ENCODE measurements at regions not wholly inside any gene's neighbourhood (a gene's known extent, or its start where the extent isn't known, plus 50 kb on each side); places are given as distances from the start of the nearest gene placed in this dataset.
"Not testable (repeated sequence)": the region's sequence is repeated elsewhere in the genome, so short reads cannot be mapped to it uniquely, and the experiment has no call there.

DNA sequence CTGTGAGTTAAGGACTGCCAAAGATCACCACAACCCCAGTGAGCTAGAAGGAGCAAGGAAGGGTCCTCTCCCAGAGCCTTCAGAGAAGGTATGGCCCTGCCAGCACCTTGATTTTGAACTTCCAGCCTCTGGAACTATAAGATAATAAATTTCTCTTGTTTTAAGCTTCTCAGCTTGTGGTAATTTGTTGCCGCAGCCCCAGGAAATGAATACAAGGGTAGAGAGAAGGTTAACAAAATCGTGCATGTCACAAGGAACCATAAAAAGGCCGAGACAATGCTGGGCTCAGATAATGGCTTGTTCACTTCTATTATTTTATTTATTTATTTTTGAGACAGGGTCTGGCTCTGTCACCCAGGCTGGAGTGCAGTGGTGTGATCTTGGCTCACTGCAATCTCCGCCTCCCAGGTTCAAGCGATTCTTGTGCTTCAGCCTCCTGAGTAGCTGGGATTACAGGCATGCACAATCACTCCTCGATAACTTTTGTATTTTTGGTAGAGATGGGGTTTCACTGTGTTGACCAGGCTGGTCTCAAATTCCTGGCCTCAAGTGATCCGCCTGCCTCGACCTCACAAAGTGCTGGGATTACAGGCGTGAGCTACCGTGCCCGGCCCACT, 71.5 kb downstream of the WSB1 start:
- H3K4me3 Mint-ChIP-seq, H3K4me1 Mint-ChIP-seq, H3K27me3 Mint-ChIP-seq, H3K36me3 Mint-ChIP-seq, H3K9me3 Mint-ChIP-seq, H3K27ac Mint-ChIP-seq: not testable (repeated sequence)

DNA sequence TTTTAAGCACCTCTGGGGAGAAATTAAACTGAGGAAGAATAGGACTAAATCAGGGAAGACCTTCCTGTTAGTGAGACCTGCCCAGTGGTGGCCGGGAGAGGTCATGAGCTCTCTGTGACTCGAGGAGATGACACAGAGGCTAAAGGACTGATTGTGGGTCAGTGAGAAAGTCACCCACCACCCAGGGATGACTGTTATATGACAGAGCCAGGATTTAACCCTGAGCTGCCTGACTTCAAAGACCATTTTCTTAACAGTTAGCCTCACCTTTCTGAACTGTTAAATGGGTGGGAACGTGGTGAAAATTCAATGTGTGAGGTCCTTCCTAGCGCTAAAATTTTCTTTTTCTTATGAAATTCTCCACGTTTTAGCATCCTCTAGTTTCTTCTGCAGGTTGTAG, 72.5 kb downstream of the WSB1 start:
- no peaks in the 10 kb centered on the region for H3K36me3 Mint-ChIP-seq
- peaks cover 2% of the 10 kb centered on the region for H3K27me3 Mint-ChIP-seq
- no peaks in the 10 kb centered on the region for H3K4me1 Mint-ChIP-seq
- H3K9me3 Mint-ChIP-seq, result peaks cover 0 to 7% (median 6%) of the 10 kb centered on the region in 3 donors
- H3K27ac Mint-ChIP-seq, result no peak overlapping the region
- no peak overlapping the region for H3K4me3 Mint-ChIP-seq

GRCh38 chr17:27367121-27367981, 73.4 kb downstream of the WSB1 start:
- Mint-ChIP-seq H3K36me3 (no peaks in the 10 kb centered on the region), H3K4me3 (peak overlapping the region in 1 of 4 donors; percentile 72), H3K9me3 (peaks cover 2 to 10% (median 9%) of the 10 kb centered on the region in 3 donors), H3K27ac (peak overlapping the region in 1 of 3 donors; percentile 27), H3K27me3 (peaks cover 2% of the 10 kb centered on the region), H3K4me1 (no peaks in the 10 kb centered on the region)

GRCh38 chr17:27368151-27368795, 74.4 kb downstream of the WSB1 start:
- H3K36me3 Mint-ChIP-seq, result peaks cover under 1% of the 10 kb centered on the region
- no peaks in the 10 kb centered on the region for H3K4me1 Mint-ChIP-seq
- no peak overlapping the region for H3K27ac Mint-ChIP-seq
- H3K27me3 Mint-ChIP-seq, result peaks cover 4% of the 10 kb centered on the region
- no peak overlapping the region for H3K4me3 Mint-ChIP-seq
- H3K9me3 Mint-ChIP-seq, result peaks cover 3 to 15% (median 9%) of the 10 kb centered on the region in 3 donors

- H3K4me3 Mint-ChIP-seq, result peak overlapping the region in 1 of 4 donors; percentile 74
- peaks cover 5% of the 10 kb centered on the region for H3K27me3 Mint-ChIP-seq
- H3K4me1 Mint-ChIP-seq, result no peaks in the 10 kb centered on the region
- no peak overlapping the region for H3K27ac Mint-ChIP-seq
- peaks cover 3% of the 10 kb centered on the region for H3K36me3 Mint-ChIP-seq
- H3K9me3 Mint-ChIP-seq, result peaks cover 6 to 18% (median 12%) of the 10 kb centered on the region in 3 donors
Measured at GRCh38 chr17:27368980-27369379, 75.1 kb downstream of the WSB1 start.

GRCh38 chr17:27370776-27371175, 76.9 kb downstream of the WSB1 start:
- H3K4me3 Mint-ChIP-seq, result no peak overlapping the region
- peaks cover 6% of the 10 kb centered on the region for H3K27me3 Mint-ChIP-seq
- no peak overlapping the region for H3K27ac Mint-ChIP-seq
- H3K36me3 Mint-ChIP-seq, result peaks cover 3% of the 10 kb centered on the region
- peaks cover 9 to 32% (median 12%) of the 10 kb centered on the region in 3 donors for H3K9me3 Mint-ChIP-seq
- no peaks in the 10 kb centered on the region for H3K4me1 Mint-ChIP-seq

- H3K27me3 Mint-ChIP-seq, H3K4me3 Mint-ChIP-seq, H3K4me1 Mint-ChIP-seq, H3K36me3 Mint-ChIP-seq, H3K27ac Mint-ChIP-seq: not testable (repeated sequence)
- peaks cover 9 to 36% (median 10%) of the 10 kb centered on the region in 3 donors for H3K9me3 Mint-ChIP-seq
Measured at GRCh38 chr17:27373695-27374094, 79.8 kb downstream of the WSB1 start.

- Mint-ChIP-seq H3K9me3 (peaks cover 8 to 26% (median 9%) of the 10 kb centered on the region in 3 donors), H3K36me3 (peaks cover 3% of the 10 kb centered on the region), H3K27me3 (peaks cover 9% of the 10 kb centered on the region), H3K27ac (no peak overlapping the region), H3K4me3 (no peak overlapping the region), H3K4me1 (peaks cover 0 to 6% (median 1%) of the 10 kb centered on the region in 3 donors)
Measured at GRCh38 chr17:27376637-27377547, 79.4 kb upstream of the KSR1 start.

- H3K9me3 Mint-ChIP-seq, result peaks cover 4 to 18% (median 4%) of the 10 kb centered on the region in 3 donors
- peak overlapping the region in 1 of 4 donors; percentile 39 for H3K4me3 Mint-ChIP-seq
- H3K27me3 Mint-ChIP-seq, result peaks cover 6% of the 10 kb centered on the region
- H3K4me1 Mint-ChIP-seq, result peaks cover 0 to 6% (median 1%) of the 10 kb centered on the region in 3 donors
- H3K27ac Mint-ChIP-seq, result no peak overlapping the region
- H3K36me3 Mint-ChIP-seq, result no peaks in the 10 kb centered on the region
Measured at GRCh38 chr17:27378482-27379175, 77.6 kb upstream of the KSR1 start.

- H3K27ac Mint-ChIP-seq, result no peak overlapping the region
- H3K4me3 Mint-ChIP-seq, result peak overlapping the region in 1 of 4 donors; percentile 79
Measured at GRCh38 chr17:27379888-27380533, 76.2 kb upstream of the KSR1 start.

DNA sequence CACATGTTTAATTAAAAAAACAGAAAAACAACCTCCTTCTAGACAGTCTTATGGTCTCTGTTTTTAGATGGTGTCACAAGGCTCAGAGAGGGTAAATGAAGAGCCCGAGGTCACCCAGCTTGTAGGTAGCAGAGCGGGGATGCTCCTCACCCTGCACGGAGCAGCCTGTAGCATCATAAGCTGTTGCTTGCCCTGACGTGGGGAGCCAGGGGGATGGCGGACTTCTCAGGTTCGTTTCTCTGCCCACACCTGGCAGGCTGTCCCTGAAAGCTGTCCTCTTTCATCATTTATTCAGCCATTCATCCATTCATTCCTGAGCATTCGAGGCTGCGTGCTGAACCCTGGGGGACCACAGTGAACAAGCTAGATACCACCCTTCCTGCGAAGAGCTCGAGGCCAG, 75.7 kb upstream of the KSR1 start:
- peaks cover 3% of the 10 kb centered on the region for H3K27me3 Mint-ChIP-seq
- peaks cover 0 to 6% (median 1%) of the 10 kb centered on the region in 3 donors for H3K4me1 Mint-ChIP-seq
- H3K9me3 Mint-ChIP-seq, result peaks cover 0 to 4% (median 3%) of the 10 kb centered on the region in 3 donors
- no peak overlapping the region for H3K27ac Mint-ChIP-seq
- H3K4me3 Mint-ChIP-seq, result peak overlapping the region in 2 of 4 donors; percentile 17 to 51
- no peaks in the 10 kb centered on the region for H3K36me3 Mint-ChIP-seq

More at GRCh38 chr17:27379888-27380533, 76.2 kb upstream of the KSR1 start:
- peaks cover 2 to 7% (median 3%) of the 10 kb centered on the region in 3 donors for H3K9me3 Mint-ChIP-seq
- peaks cover 3% of the 10 kb centered on the region for H3K27me3 Mint-ChIP-seq
- no peaks in the 10 kb centered on the region for H3K36me3 Mint-ChIP-seq
- peaks cover 0 to 6% (median 1%) of the 10 kb centered on the region in 3 donors for H3K4me1 Mint-ChIP-seq

GRCh38 chr17:27381007-27381501, 75.2 kb upstream of the KSR1 start:
- Mint-ChIP-seq H3K4me1 (peaks cover 0 to 6% (median 1%) of the 10 kb centered on the region in 3 donors), H3K36me3 (no peaks in the 10 kb centered on the region), H3K9me3 (peaks cover 0 to 4% (median 3%) of the 10 kb centered on the region in 3 donors), H3K27ac (no peak overlapping the region), H3K27me3 (peaks cover 3% of the 10 kb centered on the region), H3K4me3 (peak overlapping the region in 1 of 4 donors; percentile 65)

GRCh38 chr17:27382025-27382424, 74.2 kb upstream of the KSR1 start:
- H3K4me1 Mint-ChIP-seq, result peaks cover 0 to 6% (median 1%) of the 10 kb centered on the region in 3 donors

More at GRCh38 chr17:27382025-27382424, 74.2 kb upstream of the KSR1 start:
- H3K27me3 Mint-ChIP-seq, result peaks cover 3% of the 10 kb centered on the region
- peaks cover 0 to 3% (median 3%) of the 10 kb centered on the region in 3 donors for H3K9me3 Mint-ChIP-seq
- H3K36me3 Mint-ChIP-seq, result no peaks in the 10 kb centered on the region
- H3K4me3 Mint-ChIP-seq, result no peak overlapping the region
- H3K27ac Mint-ChIP-seq, result no peak overlapping the region

All from IgD-negative memory B cell (primary cell).